GM23248 (cell line): ENCODE measurements at regions not wholly inside any gene's neighbourhood (a gene's known extent, or its start where the extent isn't known, plus 50 kb on each side); places are given as distances from the start of the nearest gene placed in this dataset.

Source experiments
- DNase-seq: peaks from one replicate; pipeline ENCODE4 v3.0.0-alpha.2; 2015
- H2AFZ ChIP-seq: fragments of 200-600 bp; sonication (generic); 2 replicates; pipeline ENCODE4 v1.6.1; 2016; ENCODE audit warnings: antibody characterized with exemption
- H3F3A ChIP-seq: fragments of 200-600 bp; sonication (generic); 2 replicates; pipeline ENCODE4 v1.6.1; 2016; ENCODE audit warnings: mild to moderate bottlenecking, antibody characterized with exemption, mixed run types; ENCODE audit not compliant: insufficient read depth
- H3K27ac ChIP-seq: fragments of 200-600 bp; sonication (generic); 2 replicates; pipeline ENCODE4 v1.5.1; 2016; ENCODE audit warnings: mild to moderate bottlenecking
- H3K27me3 ChIP-seq: fragments of 200-600 bp; sonication (generic); replicated peaks from 2 replicates; pipeline ENCODE4 v1.6.1; 2016; ENCODE audit warnings: mild to moderate bottlenecking; ENCODE audit not compliant: insufficient read depth
- H3K36me3 ChIP-seq: fragments of 200-600 bp; sonication (generic); 2 replicates; pipeline ENCODE4 v1.6.1; 2016; ENCODE audit warnings: low read depth, mild to moderate bottlenecking
- H3K4me1 ChIP-seq: fragments of 200-600 bp; sonication (generic); 2 replicates; pipeline ENCODE4 v1.6.1; 2016; ENCODE audit warnings: mild to moderate bottlenecking; ENCODE audit not compliant: insufficient read depth
- H3K4me2 ChIP-seq: fragments of 200-600 bp; sonication (generic); one replicate; pipeline ENCODE4 v1.6.1; 2016; ENCODE audit warnings: mild to moderate bottlenecking; ENCODE audit not compliant: unreplicated experiment
- H3K4me3 ChIP-seq: fragments of 200-600 bp; sonication (generic); 2 replicates; pipeline ENCODE4 v1.5.1; 2016; ENCODE audit warnings: mild to moderate bottlenecking
- H3K79me2 ChIP-seq: fragments of 200-600 bp; sonication (generic); 2 replicates; pipeline ENCODE4 v1.6.1; 2016; ENCODE audit warnings: mild to moderate bottlenecking; ENCODE audit not compliant: insufficient read depth
- H3K9ac ChIP-seq: fragments of 200-600 bp; sonication (generic); 2 replicates; pipeline ENCODE4 v1.6.1; 2016; ENCODE audit warnings: mild to moderate bottlenecking
- H3K9me2 ChIP-seq: fragments of 200-600 bp; sonication (generic); 2 replicates; pipeline ENCODE4 v1.6.1; 2016; ENCODE audit warnings: mixed run types, mild to moderate bottlenecking, moderate library complexity; ENCODE audit not compliant: insufficient read depth
- H3K9me3 ChIP-seq: fragments of 200-600 bp; sonication (generic); one replicate; pipeline ENCODE4 v1.6.1; 2017; ENCODE audit warnings: low read depth
- H4K20me1 ChIP-seq: fragments of 200-600 bp; sonication (generic); 2 replicates; pipeline ENCODE4 v1.6.0; 2016; ENCODE audit not compliant: insufficient read depth
- EZH2 ChIP-seq: fragments of 200-600 bp; sonication (generic); IDR thresholded peaks from 2 replicates; pipeline ENCODE4 v1.6.1; 2018; ENCODE audit warnings: antibody characterized with exemption, mild to moderate bottlenecking; ENCODE audit not compliant: insufficient read depth, poor library complexity, severe bottlenecking
- EZH2phosphoT487 ChIP-seq: fragments of 200-600 bp; sonication (generic); IDR thresholded peaks from 2 replicates; pipeline ENCODE4 v1.6.1; 2018; ENCODE audit warnings: antibody characterized with exemption, moderate library complexity, mild to moderate bottlenecking, low read depth; ENCODE audit not compliant: insufficient read depth
- WGBS, 2 experiments: methylation state at CpG; one replicate each; pipeline ENCODE4 v1.1.6; 2015 to 2017; ENCODE audit warnings: low lambda C conversion rate in 2 of 2, low coverage in 1 of 2; ENCODE audit errors: missing lambda C conversion rate in 2 of 2; 5-methylcytosine and 5-hydroxymethylcytosine counted together
- in situ Hi-C: fragments of 300-500 bp; cut with MboI; formaldehyde crosslinking; loops from 2 replicates; pipeline ENCODE4 v1.15.0; 2020

DNA sequence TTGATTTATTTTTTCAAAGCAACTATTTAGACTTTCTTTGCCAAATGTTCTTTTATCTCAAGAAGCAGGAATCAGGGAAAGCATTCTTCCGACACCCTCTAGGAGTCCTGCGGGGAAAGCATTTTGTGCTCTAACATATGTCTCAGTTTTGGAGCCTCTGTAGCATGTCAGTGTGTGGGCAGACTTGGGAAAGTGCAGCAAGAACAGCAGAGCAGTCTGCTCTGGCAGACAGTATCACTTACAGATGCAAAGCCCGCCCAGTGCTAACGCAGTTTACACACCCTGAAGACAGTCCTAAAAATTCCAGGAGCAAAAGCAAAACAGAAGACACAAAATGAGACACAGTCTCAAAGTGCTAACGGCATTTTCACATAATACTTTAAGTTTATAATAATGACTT lies 393.5 kb downstream of the KLF12 start:
- no peak for TF ChIP-seq EZH2
- no peak for TF ChIP-seq EZH2phosphoT487
- 11 to 19% methylated on average over 5 of the region's 5 CpGs for WGBS, 2 experiments
- H3K27ac ChIP-seq, result peak overlapping the region; percentile 51
- peak overlapping the region; percentile 64 for H3K4me3 ChIP-seq
- DNase-seq, result peak; percentile 76
- H3K9ac ChIP-seq, result peak overlapping the region; percentile 54
- H3K9me3 ChIP-seq, result no peaks in the 10 kb centered on the region
- H4K20me1 ChIP-seq, result no peaks in the 10 kb centered on the region
- H3K79me2 ChIP-seq, result no peaks in the 10 kb centered on the region
- H3K4me1 ChIP-seq, result peaks cover 17% of the 10 kb centered on the region
- no peaks in the 10 kb centered on the region for H3K27me3 ChIP-seq
- H2AFZ ChIP-seq, result peak overlapping the region; percentile 45
- no peaks in the 10 kb centered on the region for H3K36me3 ChIP-seq
- in situ Hi-C loops, result no loop called here
- H3F3A ChIP-seq, result peaks cover 8% of the 10 kb centered on the region; the same call in 1 of the 2 replicates
- H3K9me2 ChIP-seq, result no peaks in the 10 kb centered on the region
- H3K4me2 ChIP-seq, result peak overlapping the region; percentile 78

DNA sequence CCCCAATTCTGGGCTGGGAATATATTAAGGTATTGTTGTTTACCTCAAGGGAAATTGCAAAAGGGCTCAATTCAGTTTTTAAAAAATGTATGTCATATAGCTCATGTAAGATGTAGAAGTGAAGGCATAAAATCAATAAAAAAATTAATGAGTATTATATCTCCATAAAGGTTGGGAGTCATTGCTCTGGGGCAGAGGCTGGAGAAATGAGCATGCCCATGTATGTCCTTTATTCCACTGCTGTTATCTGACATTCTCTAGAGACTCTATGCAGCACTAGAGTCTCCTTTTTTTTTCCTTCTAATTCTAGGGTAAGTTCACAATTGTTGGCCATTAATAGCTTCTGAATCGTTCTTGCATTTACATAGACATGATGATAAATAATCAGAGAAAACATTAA lies 394.8 kb downstream of the KLF12 start:
- Histone ChIP-seq H3K4me1 (peaks cover 17% of the 10 kb centered on the region), H3K27me3 (no peaks in the 10 kb centered on the region), H2AFZ (no peak overlapping the region), H3K4me3 (no peak overlapping the region), H3K9ac (no peak overlapping the region), H3K4me2 (no peak overlapping the region), H4K20me1 (no peaks in the 10 kb centered on the region), H3K36me3 (no peaks in the 10 kb centered on the region), H3K9me2 (no peaks in the 10 kb centered on the region), H3F3A (peaks cover 8% of the 10 kb centered on the region; the same call in 1 of the 2 replicates), H3K27ac (no peak overlapping the region), H3K79me2 (no peaks in the 10 kb centered on the region), H3K9me3 (no peaks in the 10 kb centered on the region)
- in situ Hi-C loops, result no loop called here
- no peak for DNase-seq
- no peak for TF ChIP-seq EZH2
- TF ChIP-seq EZH2phosphoT487, result no peak
- WGBS, 2 experiments, result 56 to 72% methylated on average over 1 of the region's 1 CpG

DNA sequence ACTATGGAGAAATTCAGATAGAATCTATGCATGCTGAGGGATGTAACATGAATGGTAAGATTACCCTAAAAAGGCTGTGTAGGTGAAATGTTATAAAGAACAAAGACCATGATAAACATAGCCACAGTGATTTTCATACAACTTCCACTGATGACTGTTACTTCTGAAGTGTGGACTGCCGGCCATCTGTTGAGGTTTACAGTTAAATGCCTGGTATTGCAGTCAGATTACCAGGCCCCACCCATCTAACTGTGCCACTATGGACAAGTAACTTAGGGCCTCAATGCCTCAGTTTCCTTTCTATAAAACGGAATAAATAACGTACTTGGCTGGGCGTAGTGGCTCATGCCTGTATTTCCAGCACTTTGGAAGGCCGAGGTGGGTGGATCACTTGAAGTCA lies 395.6 kb downstream of the KLF12 start:
- H3K9ac ChIP-seq, result no peak overlapping the region
- no peaks in the 10 kb centered on the region for H3K9me2 ChIP-seq
- no peak overlapping the region for H3K27ac ChIP-seq
- peaks cover 17% of the 10 kb centered on the region for H3K4me1 ChIP-seq
- H2AFZ ChIP-seq, result no peak overlapping the region
- no peak for DNase-seq
- no peaks in the 10 kb centered on the region for H3K9me3 ChIP-seq
- in situ Hi-C loops, result no loop called here
- H3K4me3 ChIP-seq, result no peak overlapping the region
- no peaks in the 10 kb centered on the region for H3K27me3 ChIP-seq
- no peak overlapping the region for H3K4me2 ChIP-seq
- no peaks in the 10 kb centered on the region for H4K20me1 ChIP-seq
- H3K36me3 ChIP-seq, result no peaks in the 10 kb centered on the region
- peaks cover 8% of the 10 kb centered on the region; the same call in 1 of the 2 replicates for H3F3A ChIP-seq
- WGBS, 2 experiments, result 91 to 99% methylated on average over 5 of the region's 5 CpGs
- H3K79me2 ChIP-seq, result no peaks in the 10 kb centered on the region
- TF ChIP-seq EZH2 (no peak), EZH2phosphoT487 (no peak)

GRCh38 chr13:73737214-73737613 lies 397.0 kb downstream of the KLF12 start:
- H3K4me1 ChIP-seq, result peaks cover 17% of the 10 kb centered on the region
- in situ Hi-C loops, result no loop called here
- DNase-seq, result no peak
- peaks cover 8% of the 10 kb centered on the region; the same call in 1 of the 2 replicates for H3F3A ChIP-seq
- no peaks in the 10 kb centered on the region for H3K9me2 ChIP-seq
- H3K27ac ChIP-seq, result no peak overlapping the region
- H3K36me3 ChIP-seq, result no peaks in the 10 kb centered on the region
- no peak overlapping the region for H2AFZ ChIP-seq
- TF ChIP-seq EZH2 (no peak), EZH2phosphoT487 (no peak)
- 76 to 82% methylated on average over 2 of the region's 2 CpGs for WGBS, 2 experiments
- H3K9ac ChIP-seq, result no peak overlapping the region
- no peaks in the 10 kb centered on the region for H3K27me3 ChIP-seq
- no peak overlapping the region for H3K4me3 ChIP-seq
- no peaks in the 10 kb centered on the region for H3K79me2 ChIP-seq
- no peaks in the 10 kb centered on the region for H3K9me3 ChIP-seq
- no peaks in the 10 kb centered on the region for H4K20me1 ChIP-seq
- H3K4me2 ChIP-seq, result no peak overlapping the region

DNA sequence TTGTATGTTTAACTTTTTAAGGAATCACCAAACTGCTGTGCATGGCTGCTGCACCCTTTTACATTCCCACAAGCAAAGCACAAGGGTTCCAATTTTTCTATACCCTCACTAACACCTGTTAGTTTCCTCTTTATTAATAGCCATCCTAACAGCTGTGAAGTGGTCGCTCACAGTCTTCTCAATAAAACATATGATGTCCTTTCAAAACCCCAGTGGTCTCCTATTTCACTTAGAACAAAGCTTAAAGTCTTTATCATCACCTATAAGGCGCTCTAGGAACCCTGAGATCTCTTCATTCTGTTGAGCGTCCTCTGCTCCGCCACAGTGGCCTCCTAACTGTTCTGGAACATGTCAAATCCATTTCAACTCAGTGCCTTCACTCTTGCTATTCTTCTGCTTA lies 400.5 kb downstream of the KLF12 start:
- H3K4me1 ChIP-seq, result no peaks in the 10 kb centered on the region
- H3K4me2 ChIP-seq, result no peak overlapping the region
- H2AFZ ChIP-seq, result no peak overlapping the region
- H3K9ac ChIP-seq, result no peak overlapping the region
- H3K27me3 ChIP-seq, result no peaks in the 10 kb centered on the region
- TF ChIP-seq EZH2, result no peak
- no peak for TF ChIP-seq EZH2phosphoT487
- no peaks in the 10 kb centered on the region for H4K20me1 ChIP-seq
- no peaks in the 10 kb centered on the region for H3K9me2 ChIP-seq
- H3K9me3 ChIP-seq, result no peaks in the 10 kb centered on the region
- H3K27ac ChIP-seq, result no peak overlapping the region
- in situ Hi-C loops, result no loop called here
- no peaks in the 10 kb centered on the region for H3K79me2 ChIP-seq
- H3F3A ChIP-seq, result no peaks in the 10 kb centered on the region
- WGBS, 2 experiments, result 97% methylated on average over 4 of the region's 4 CpGs
- no peak for DNase-seq
- H3K36me3 ChIP-seq, result no peaks in the 10 kb centered on the region
- H3K4me3 ChIP-seq, result no peak overlapping the region
